SK-MEL-5 (cell line): ENCODE measurements at regions not wholly inside any gene's neighbourhood (a gene's known extent, or its start where the extent isn't known, plus 50 kb on each side); places are given as distances from the start of the nearest gene placed in this dataset.
"Not testable (repeated sequence)": the region's sequence is repeated elsewhere in the genome, so short reads cannot be mapped to it uniquely, and the experiment has no call there.

Experiments used
- DNase-seq: peaks from one replicate; pipeline ENCODE4 v3.0.0-alpha.2; 2016; ENCODE audit warnings: low read depth, low spot score
- in situ Hi-C: cut with HindIII; loops from 2 replicates; pipeline ENCODE4 v1.10.0; 2016; ENCODE audit warnings: low sequenced_read_pairs, high pct_unique_total_duplicates, low pct_unique_long_range_greater_than_20kb

- in situ Hi-C loops: no loop called here
- DNase-seq: no peak
Measured at GRCh38 chr1:70778056-70778762, 269.4 kb downstream of the PTGER3 start.

GRCh38 chr1:70778934-70779333 is 268.7 kb downstream of the PTGER3 start:
- DNase-seq: no peak
- in situ Hi-C loops: no loop called here

DNA sequence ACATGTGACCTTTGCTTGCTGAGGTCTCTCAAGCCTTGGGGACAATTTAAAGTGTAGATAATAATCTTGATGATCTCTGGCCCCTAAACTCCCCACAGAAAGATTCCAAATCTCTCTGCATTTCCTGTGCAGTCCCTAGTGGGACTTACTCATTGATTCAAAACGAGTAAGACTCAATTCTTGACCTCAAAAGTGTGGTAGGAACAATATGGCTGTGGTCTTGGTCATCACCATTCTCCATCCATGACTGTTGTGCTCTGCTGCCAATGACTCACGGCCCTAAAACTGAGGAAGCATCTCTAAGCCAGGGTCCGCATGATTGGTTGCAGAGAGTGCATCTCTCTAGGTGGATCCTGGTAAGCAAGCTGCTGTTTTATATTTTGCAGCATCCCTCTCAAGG is 268.0 kb downstream of the PTGER3 start:
- in situ Hi-C loops: no loop called here
- DNase-seq: no peak

- in situ Hi-C loops: no loop called here
- no peak for DNase-seq
Measured at GRCh38 chr1:70785287-70785686, 262.3 kb downstream of the PTGER3 start.

- DNase-seq: no peak
- in situ Hi-C loops: no loop called here
Measured at GRCh38 chr1:70790232-70790923, 257.2 kb downstream of the PTGER3 start.

DNA sequence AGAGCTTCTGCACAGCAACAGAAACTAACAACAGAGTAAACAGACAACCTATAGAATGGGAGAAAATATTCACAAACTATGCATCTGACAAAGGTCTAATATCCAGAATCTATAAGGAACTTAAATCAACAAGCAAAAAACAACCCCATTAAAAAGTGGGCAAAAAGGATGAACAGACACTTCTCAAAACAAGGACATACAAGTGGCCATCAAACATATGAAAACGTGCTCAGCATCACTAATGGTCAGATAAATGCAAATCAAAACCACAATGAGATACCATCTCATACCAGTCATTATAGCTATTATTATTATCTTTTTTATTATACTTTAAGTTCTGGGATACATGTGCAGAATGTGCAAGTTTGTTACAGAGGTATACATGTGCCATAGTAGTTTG is 252.6 kb downstream of the PTGER3 start:
- in situ Hi-C loops, DNase-seq: not testable (repeated sequence)

- DNase-seq, in situ Hi-C loops: not testable (repeated sequence)
Measured at GRCh38 chr1:70796298-70796697, 251.3 kb downstream of the PTGER3 start.

DNA sequence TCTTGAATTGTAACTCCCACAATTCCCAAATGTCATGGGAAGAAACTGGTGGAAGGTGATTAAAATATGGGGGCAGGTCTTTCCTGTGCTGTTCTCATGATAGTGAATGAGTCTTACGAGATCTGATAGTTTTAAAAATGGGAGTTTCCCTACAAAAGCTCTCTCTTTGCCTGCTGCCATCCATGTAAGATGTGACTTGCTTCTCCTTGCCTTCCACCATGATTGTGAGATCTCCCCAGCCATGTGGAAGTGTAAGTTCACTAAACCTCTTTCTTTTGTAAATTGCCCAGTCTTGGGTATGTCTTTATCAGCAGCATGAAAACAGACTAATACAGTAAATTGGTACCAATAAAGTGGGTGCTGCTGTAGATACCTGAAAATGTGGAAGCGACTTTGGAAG is 245.0 kb downstream of the PTGER3 start:
- in situ Hi-C loops, DNase-seq: not testable (repeated sequence)

DNA sequence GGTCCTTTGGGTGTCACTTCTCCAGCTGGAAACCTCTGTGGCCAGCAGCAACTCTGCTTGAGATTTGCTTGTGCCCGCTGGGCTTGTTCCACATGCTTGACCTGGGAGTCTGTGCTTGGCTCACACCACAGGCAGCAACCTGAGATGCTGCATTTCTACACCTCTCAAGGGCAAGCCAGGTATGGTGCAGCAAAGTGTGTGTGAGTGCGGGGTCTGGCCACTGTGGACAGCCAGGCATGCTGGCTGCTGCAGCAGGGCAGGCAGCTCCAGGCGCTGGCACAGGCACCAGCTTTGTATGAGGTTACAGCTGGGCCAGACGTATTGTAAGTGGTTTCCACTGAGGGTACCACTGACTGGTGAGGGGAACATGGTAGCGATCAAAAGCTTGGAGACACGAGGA is 242.0 kb downstream of the PTGER3 start:
- DNase-seq: no peak
- in situ Hi-C loops: no loop called here

DNA sequence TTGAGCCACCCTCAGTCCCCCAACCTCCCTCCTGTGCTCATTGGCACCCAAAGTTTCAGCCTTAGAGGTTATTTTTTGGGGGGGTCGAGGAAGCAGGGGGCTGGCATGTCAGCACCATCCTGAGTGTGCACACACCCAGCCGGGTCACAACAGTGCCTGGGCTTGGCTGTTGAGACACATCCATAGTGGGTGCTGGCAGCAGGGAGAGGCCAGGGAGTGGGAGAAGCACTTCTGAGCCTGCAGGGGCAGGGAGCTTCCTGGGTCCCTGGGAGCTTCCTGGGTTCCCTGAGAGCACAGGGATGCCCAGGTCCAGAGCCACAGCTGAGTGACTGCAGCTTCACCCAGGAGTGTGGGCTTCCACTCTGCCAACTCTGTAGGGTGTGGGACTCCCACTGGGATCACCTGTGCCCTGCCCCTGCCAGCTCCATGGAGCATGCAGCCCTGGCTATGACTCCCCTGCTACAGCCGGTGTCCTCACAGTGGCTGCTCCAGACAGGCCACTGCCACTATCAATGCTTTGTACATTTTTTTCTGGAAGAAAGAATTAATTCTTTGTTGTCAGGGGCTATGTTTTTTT is 240.4 kb downstream of the PTGER3 start:
- in situ Hi-C loops: no loop called here
- no peak for DNase-seq

- in situ Hi-C loops: no loop called here
- no peak for DNase-seq
Measured at GRCh38 chr1:70809069-70809468, 238.5 kb downstream of the PTGER3 start.

- DNase-seq: no peak
- in situ Hi-C loops: no loop called here
Measured at GRCh38 chr1:70811815-70812214, 235.8 kb downstream of the PTGER3 start.

DNA sequence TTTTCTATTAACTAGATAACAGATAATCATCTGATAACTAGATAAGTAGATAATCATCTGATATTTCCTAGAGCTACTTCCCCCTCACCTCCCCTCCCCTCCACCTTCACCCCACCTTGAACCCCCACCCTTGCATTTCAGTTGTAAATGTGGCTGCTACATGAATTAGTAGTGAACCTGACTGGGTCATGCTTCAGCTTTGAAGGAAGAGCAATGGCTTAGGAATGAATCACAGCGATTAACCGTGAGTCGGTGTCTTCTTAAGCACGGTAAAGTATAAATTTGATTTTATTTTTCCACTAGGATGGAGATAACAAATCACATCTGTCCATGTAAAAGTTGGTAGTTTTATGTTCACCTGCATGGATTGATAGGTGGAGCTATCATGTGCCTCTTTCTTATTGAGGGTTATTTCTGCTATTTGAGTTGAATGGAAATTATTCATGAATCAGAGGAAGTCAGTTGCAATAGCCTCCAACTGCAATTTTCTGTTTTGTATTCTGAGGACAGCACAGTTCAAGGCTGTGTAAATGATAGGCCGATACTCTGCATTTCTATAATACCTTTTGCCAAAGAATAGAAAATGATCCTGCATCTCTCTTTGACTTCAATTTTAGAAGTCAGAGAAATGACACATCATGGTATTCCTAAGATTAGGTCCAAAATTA is 235.0 kb downstream of the PTGER3 start:
- DNase-seq: no peak
- in situ Hi-C loops: no loop called here

DNA sequence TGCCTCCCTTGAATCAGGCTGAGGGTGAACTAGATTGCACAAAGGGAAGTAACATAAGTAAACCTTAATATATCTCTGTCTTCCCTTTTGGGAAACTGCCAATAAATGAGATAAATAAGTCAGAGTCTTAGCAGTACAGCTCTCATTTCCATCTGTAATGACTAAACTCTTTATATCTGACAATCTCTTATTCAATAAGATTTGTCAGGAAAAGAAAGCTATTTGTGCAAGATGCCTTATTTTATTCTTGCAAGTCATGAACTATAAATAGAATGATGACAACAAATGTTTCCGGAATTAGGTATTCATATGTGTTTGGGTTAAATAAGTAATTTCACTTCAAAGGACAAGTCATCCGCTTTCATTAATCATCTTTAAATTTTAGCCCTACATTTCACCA is 229.2 kb downstream of the PTGER3 start:
- in situ Hi-C loops: no loop called here
- DNase-seq: no peak

- DNase-seq: no peak
- in situ Hi-C loops: no loop called here
Measured at GRCh38 chr1:70819231-70819630, 228.4 kb downstream of the PTGER3 start.

DNA sequence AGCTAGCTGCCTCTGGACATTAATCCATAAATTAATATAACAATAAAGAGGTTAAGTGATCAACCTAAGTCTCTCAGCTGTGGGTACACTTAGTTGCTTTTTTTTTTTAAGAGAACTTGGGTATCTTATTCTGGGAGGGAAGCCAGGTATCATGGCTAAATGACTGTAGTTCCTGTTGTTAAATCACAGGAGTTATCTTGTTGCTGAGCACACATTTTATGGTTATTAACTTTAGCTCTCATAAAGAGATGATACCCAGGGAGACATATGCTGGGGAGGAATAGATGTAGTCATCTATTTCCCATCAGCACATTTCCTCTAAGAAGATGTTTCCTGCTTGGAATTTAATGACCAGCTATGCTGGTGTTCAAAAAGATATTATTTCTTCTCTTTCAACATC is 227.8 kb downstream of the PTGER3 start:
- in situ Hi-C loops: no loop called here
- DNase-seq: no peak

- in situ Hi-C loops: no loop called here
- no peak for DNase-seq
Measured at GRCh38 chr1:70820396-70820795, 227.2 kb downstream of the PTGER3 start.

DNA sequence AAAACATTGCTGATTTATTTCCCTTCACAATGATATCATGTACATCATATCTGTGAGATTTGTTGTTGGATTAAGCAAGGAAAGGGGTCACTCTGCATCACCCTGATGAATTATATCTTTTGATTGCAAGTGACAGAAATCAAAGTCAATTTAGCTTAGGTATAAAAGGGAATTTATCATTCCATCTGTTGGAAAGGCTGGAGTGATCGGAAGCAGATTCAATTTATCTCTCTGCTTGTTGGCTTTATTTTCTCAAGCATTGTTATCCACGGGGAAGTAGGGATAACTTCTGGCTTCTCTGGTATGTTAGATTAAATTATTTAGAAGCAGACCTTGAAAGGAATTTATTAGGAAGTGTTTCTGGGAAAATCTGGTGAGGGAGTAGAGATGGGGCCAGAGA is 226.6 kb downstream of the PTGER3 start:
- DNase-seq: no peak
- in situ Hi-C loops: no loop called here
